Prostate gland (tissue), 2 donors: ENCODE measurements at regions not wholly inside any gene's neighbourhood (a gene's known extent, or its start where the extent isn't known, plus 50 kb on each side); places are given as distances from the start of the nearest gene placed in this dataset.

Source experiments
- DNase-seq: peaks from one replicate; pipeline ENCODE4 v3.0.0-alpha.2; 2019; ENCODE audit warnings: low spot score
- H3K27ac ChIP-seq, 2 donors: fragments of 200-600 bp; sonication (generic); 2 replicates each; pipeline ENCODE4 v1.5.1; 2017 to 2019
- H3K27me3 ChIP-seq: fragments of 200-600 bp; sonication (generic); replicated peaks from 2 replicates; pipeline ENCODE4 v1.5.1; 2019; ENCODE audit not compliant: insufficient read depth
- H3K36me3 ChIP-seq, 2 donors: fragments of 200-600 bp; sonication (generic); 1 replicate in 1 of 2; 2 replicates in 1 of 2; pipeline versions ENCODE4 v1.5.1 to v1.8.1; 2017 to 2019
- H3K4me1 ChIP-seq: fragments of 200-600 bp; sonication (generic); replicated peaks from 2 replicates; pipeline ENCODE4 v1.5.1; 2019
- H3K4me3 ChIP-seq, 2 donors: fragments of 200-600 bp; sonication (generic); 2 replicates each; pipeline ENCODE4 v1.5.1; 2017 to 2019
- H3K9me3 ChIP-seq: fragments of 200-600 bp; sonication (generic); 2 replicates; pipeline ENCODE4 v1.5.1; 2017
- CTCF ChIP-seq, 4 experiments: fragments of 200-600 bp in 2 of 4; fragments of 450-650 bp in 2 of 4; sonication (generic) in 2 of 4; IDR thresholded peaks; 1 replicate in 3 of 4; 2 replicates in 1 of 4; pipeline ENCODE4 v1.5.1; 2016 to 2019; ENCODE audit warnings: antibody characterized with exemption in 4 of 4, mild to moderate bottlenecking in 2 of 4, moderate library complexity in 2 of 4
- POLR2A ChIP-seq: fragments of 450-650 bp; IDR thresholded peaks from one replicate; pipeline ENCODE4 v1.6.1; 2016; ENCODE audit warnings: antibody characterized with exemption, mild to moderate bottlenecking
- POLR2AphosphoS5 ChIP-seq: sonication (generic); formaldehyde crosslinking; IDR thresholded peaks from one replicate; pipeline ENCODE4 v1.6.1; 2017; ENCODE audit warnings: antibody characterized with exemption
- WGBS: methylation state at CpG from one replicate; pipeline ENCODE4 v1.1.5; 2018; 5-methylcytosine and 5-hydroxymethylcytosine counted together
- intact Hi-C: fragments of 100-400 bp; cut with DNase I; formaldehyde crosslinking; loops from one replicate; pipeline ENCODE4 v1.14.2; 2022

- no peaks in the 10 kb centered on the region for H3K9me3 ChIP-seq
- no peak overlapping the region for H3K4me3 ChIP-seq
- no peaks in the 10 kb centered on the region for H3K36me3 ChIP-seq
- 89% methylated on average over 6 of the region's 6 CpGs for WGBS
- no peak overlapping the region for H3K27ac ChIP-seq
- no peaks in the 10 kb centered on the region for H3K27me3 ChIP-seq
- TF ChIP-seq POLR2AphosphoS5 (no peak), POLR2A (no peak), CTCF (IDR thresholded peaks at IDR 0.05) (no peak)
- intact Hi-C loops = no loop called here
- no peak for DNase-seq
- H3K4me1 ChIP-seq = peaks cover 6% of the 10 kb centered on the region
Observed at GRCh38 chr10:93250010-93250409, 176.3 kb downstream of the CYP26A1 start.

GRCh38 chr10:93254180-93254853 is 180.6 kb downstream of the CYP26A1 start:
- no peak overlapping the region for H3K4me3 ChIP-seq
- whole genome bisulfite sequencing = 65% methylated on average over 2 of the region's 2 CpGs
- no peak overlapping the region for H3K27ac ChIP-seq
- no peaks in the 10 kb centered on the region for H3K27me3 ChIP-seq
- H3K36me3 ChIP-seq = no peaks in the 10 kb centered on the region
- peaks cover 6% of the 10 kb centered on the region for H3K4me1 ChIP-seq
- no peak for TF ChIP-seq POLR2AphosphoS5
- TF ChIP-seq POLR2A = no peak
- TF ChIP-seq CTCF (IDR thresholded peaks at IDR 0.05) = no peak
- no peaks in the 10 kb centered on the region for H3K9me3 ChIP-seq
- DNase-seq = no peak
- intact Hi-C loops = no loop called here

GRCh38 chr10:93255546-93255945 is 181.9 kb downstream of the CYP26A1 start:
- no peak for TF ChIP-seq POLR2A
- no peaks in the 10 kb centered on the region for H3K36me3 ChIP-seq
- DNase-seq = no peak

More at GRCh38 chr10:93255546-93255945, 181.9 kb downstream of the CYP26A1 start:
- peaks cover 6% of the 10 kb centered on the region for H3K4me1 ChIP-seq
- no peak overlapping the region for H3K27ac ChIP-seq
- no peak overlapping the region for H3K4me3 ChIP-seq
- no peaks in the 10 kb centered on the region for H3K27me3 ChIP-seq
- WGBS = 74% methylated on average over 1 of the region's 1 CpG
- no peaks in the 10 kb centered on the region for H3K9me3 ChIP-seq
- intact Hi-C loops = no loop called here
